ENCODE measurements at regions not wholly inside any gene's neighbourhood (a gene's known extent, or its start where the extent isn't known, plus 50 kb on each side); places are given as distances from the start of the nearest gene placed in this dataset.
"Not testable (repeated sequence)": the region's sequence is repeated elsewhere in the genome, so short reads cannot be mapped to it uniquely, and the experiment has no call there.

- H3K4me1 ChIP-seq (ENCODE audit: control insufficient read depth in 2 of 3, insufficient read depth in 2 of 3, low read depth in 1 of 3, low read length in 3 of 3); H3K9ac ChIP-seq (ENCODE audit: low read length in 3 of 3); H3K4me3 ChIP-seq (ENCODE audit: low read length in 3 of 3); FAIRE-seq; H3K9me3 ChIP-seq (ENCODE audit: control insufficient read depth in 2 of 3, insufficient read depth in 1 of 3, low read length in 3 of 3); H3K27me3 ChIP-seq (ENCODE audit: control insufficient read depth, insufficient read depth, low read length); H3K27ac ChIP-seq (ENCODE audit: low read depth in 2 of 2, low read length in 2 of 2); DNase-seq; intact Hi-C loops (cut with DNase I); H3K36me3 ChIP-seq (ENCODE audit: control insufficient read depth in 2 of 3, insufficient read depth in 3 of 3, low read length in 3 of 3): not testable (repeated sequence)
- TF ChIP-seq, protein P1, sequence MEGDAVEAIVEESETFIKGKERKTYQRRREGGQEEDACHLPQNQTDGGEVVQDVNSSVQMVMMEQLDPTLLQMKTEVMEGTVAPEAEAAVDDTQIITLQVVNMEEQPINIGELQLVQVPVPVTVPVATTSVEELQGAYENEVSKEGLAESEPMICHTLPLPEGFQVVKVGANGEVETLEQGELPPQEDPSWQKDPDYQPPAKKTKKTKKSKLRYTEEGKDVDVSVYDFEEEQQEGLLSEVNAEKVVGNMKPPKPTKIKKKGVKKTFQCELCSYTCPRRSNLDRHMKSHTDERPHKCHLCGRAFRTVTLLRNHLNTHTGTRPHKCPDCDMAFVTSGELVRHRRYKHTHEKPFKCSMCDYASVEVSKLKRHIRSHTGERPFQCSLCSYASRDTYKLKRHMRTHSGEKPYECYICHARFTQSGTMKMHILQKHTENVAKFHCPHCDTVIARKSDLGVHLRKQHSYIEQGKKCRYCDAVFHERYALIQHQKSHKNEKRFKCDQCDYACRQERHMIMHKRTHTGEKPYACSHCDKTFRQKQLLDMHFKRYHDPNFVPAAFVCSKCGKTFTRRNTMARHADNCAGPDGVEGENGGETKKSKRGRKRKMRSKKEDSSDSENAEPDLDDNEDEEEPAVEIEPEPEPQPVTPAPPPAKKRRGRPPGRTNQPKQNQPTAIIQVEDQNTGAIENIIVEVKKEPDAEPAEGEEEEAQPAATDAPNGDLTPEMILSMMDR (IDR thresholded peaks at IDR 0.05; ENCODE audit: borderline replicate concordance, extremely low read depth, insufficient read depth): peak; percentile 32
These were observed 104.3 kb downstream of the PROP1 start for GRCh38 chr5:177891547-177892356.

- H3K9ac ChIP-seq (ENCODE audit: low read length in 3 of 3); H3K9me3 ChIP-seq (ENCODE audit: control insufficient read depth in 2 of 3, insufficient read depth in 1 of 3, low read length in 3 of 3); H3K4me3 ChIP-seq (ENCODE audit: low read length in 3 of 3); H3K27ac ChIP-seq (ENCODE audit: low read depth in 2 of 2, low read length in 2 of 2); H3K36me3 ChIP-seq (ENCODE audit: control insufficient read depth in 2 of 3, insufficient read depth in 3 of 3, low read length in 3 of 3); H3K4me1 ChIP-seq (ENCODE audit: control insufficient read depth in 2 of 3, insufficient read depth in 2 of 3, low read depth in 1 of 3, low read length in 3 of 3); H3K27me3 ChIP-seq (ENCODE audit: control insufficient read depth, insufficient read depth, low read length); intact Hi-C loops (cut with DNase I); FAIRE-seq: not testable (repeated sequence)
- peak in 1 of 5 donors; percentile 3 for DNase-seq
These were observed 100.6 kb upstream of the FAM153A start for GRCh38 chr5:177883295-177883694.

- intact Hi-C loops (cut with DNase I); H3K4me1 ChIP-seq (ENCODE audit: control insufficient read depth in 2 of 3, insufficient read depth in 2 of 3, low read depth in 1 of 3, low read length in 3 of 3); FAIRE-seq; H3K27ac ChIP-seq (ENCODE audit: low read depth in 2 of 2, low read length in 2 of 2); H3K9me3 ChIP-seq (ENCODE audit: control insufficient read depth in 2 of 3, insufficient read depth in 1 of 3, low read length in 3 of 3); H3K9ac ChIP-seq (ENCODE audit: low read length in 3 of 3); H3K36me3 ChIP-seq (ENCODE audit: control insufficient read depth in 2 of 3, insufficient read depth in 3 of 3, low read length in 3 of 3); H3K27me3 ChIP-seq (ENCODE audit: control insufficient read depth, insufficient read depth, low read length): not testable (repeated sequence)
- DNase-seq: peak in 1 of 5 donors; percentile 39
- peak overlapping the region in 1 of 3 donors; percentile 39 for H3K4me3 ChIP-seq (ENCODE audit: low read length in 3 of 3)
These were observed 93.2 kb upstream of the FAM153A start for GRCh38 chr5:177875900-177876238.

- FAIRE-seq (peak; percentile 21), DNase-seq (peak in 2 of 5 donors; percentile 12 to 19)
- H3K4me3 ChIP-seq (ENCODE audit: low read length in 3 of 3); H3K4me1 ChIP-seq (ENCODE audit: control insufficient read depth in 2 of 3, insufficient read depth in 2 of 3, low read depth in 1 of 3, low read length in 3 of 3); H3K9ac ChIP-seq (ENCODE audit: low read length in 3 of 3); intact Hi-C loops (cut with DNase I); H3K27me3 ChIP-seq (ENCODE audit: control insufficient read depth, insufficient read depth, low read length); H3K36me3 ChIP-seq (ENCODE audit: control insufficient read depth in 2 of 3, insufficient read depth in 3 of 3, low read length in 3 of 3); H3K9me3 ChIP-seq (ENCODE audit: control insufficient read depth in 2 of 3, insufficient read depth in 1 of 3, low read length in 3 of 3); H3K27ac ChIP-seq (ENCODE audit: low read depth in 2 of 2, low read length in 2 of 2): not testable (repeated sequence)
These were observed 92.6 kb upstream of the FAM153A start for GRCh38 chr5:177875013-177875899.

GRCh38 chr5:177863822-177864446 is 81.2 kb upstream of the FAM153A start:
- FAIRE-seq: not testable (repeated sequence)

DNA sequence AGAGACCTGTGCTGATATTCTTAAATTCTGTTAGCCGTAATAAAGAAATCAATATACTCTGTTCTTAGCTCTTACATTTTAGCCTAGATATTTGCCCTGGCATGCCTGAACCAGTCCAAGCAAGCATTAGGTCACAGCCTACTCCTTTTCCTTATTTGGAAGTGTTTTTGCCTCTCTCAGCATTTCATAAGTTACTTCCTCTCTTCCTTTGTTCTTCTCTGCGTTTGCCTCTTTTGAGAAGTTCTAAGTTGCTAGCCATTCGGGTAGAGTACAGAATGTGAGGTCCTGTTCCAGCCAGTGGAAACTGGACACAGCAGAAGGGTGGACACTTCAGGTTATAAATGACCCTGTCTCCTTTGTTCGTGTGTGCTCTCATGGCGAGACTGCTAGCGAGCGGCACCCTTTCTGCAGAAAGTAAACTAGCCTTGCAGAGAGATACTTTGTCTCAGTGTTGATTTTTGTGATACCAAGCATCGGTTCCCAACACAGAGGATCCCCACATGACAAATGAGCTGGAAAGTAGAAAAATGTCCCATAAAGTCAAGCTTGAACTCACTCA is 75.0 kb upstream of the FAM153A start:
- H3K4me3 ChIP-seq (ENCODE audit: low read length in 3 of 3); H3K27me3 ChIP-seq (ENCODE audit: control insufficient read depth, insufficient read depth, low read length); DNase-seq; H3K9ac ChIP-seq (ENCODE audit: low read length in 3 of 3); intact Hi-C loops (cut with DNase I); H3K9me3 ChIP-seq (ENCODE audit: control insufficient read depth in 2 of 3, insufficient read depth in 1 of 3, low read length in 3 of 3); H3K36me3 ChIP-seq (ENCODE audit: control insufficient read depth in 2 of 3, insufficient read depth in 3 of 3, low read length in 3 of 3); H3K4me1 ChIP-seq (ENCODE audit: control insufficient read depth in 2 of 3, insufficient read depth in 2 of 3, low read depth in 1 of 3, low read length in 3 of 3); H3K27ac ChIP-seq (ENCODE audit: low read depth in 2 of 2, low read length in 2 of 2); FAIRE-seq: not testable (repeated sequence)

More at GRCh38 chr5:177863822-177864446, 81.2 kb upstream of the FAM153A start:
- DNase-seq; H3K9me3 ChIP-seq (ENCODE audit: control insufficient read depth in 2 of 3, insufficient read depth in 1 of 3, low read length in 3 of 3); H3K4me3 ChIP-seq (ENCODE audit: low read length in 3 of 3); H3K27ac ChIP-seq (ENCODE audit: low read depth in 2 of 2, low read length in 2 of 2); H3K9ac ChIP-seq (ENCODE audit: low read length in 3 of 3); H3K36me3 ChIP-seq (ENCODE audit: control insufficient read depth in 2 of 3, insufficient read depth in 3 of 3, low read length in 3 of 3); intact Hi-C loops (cut with DNase I); H3K27me3 ChIP-seq (ENCODE audit: control insufficient read depth, insufficient read depth, low read length); H3K4me1 ChIP-seq (ENCODE audit: control insufficient read depth in 2 of 3, insufficient read depth in 2 of 3, low read depth in 1 of 3, low read length in 3 of 3): not testable (repeated sequence)

GRCh38 chr5:177856474-177856873 is 73.8 kb upstream of the FAM153A start:
- H3K36me3 ChIP-seq (ENCODE audit: control insufficient read depth in 2 of 3, insufficient read depth in 3 of 3, low read length in 3 of 3); H3K4me3 ChIP-seq (ENCODE audit: low read length in 3 of 3); FAIRE-seq; H3K27me3 ChIP-seq (ENCODE audit: control insufficient read depth, insufficient read depth, low read length); H3K9ac ChIP-seq (ENCODE audit: low read length in 3 of 3); H3K4me1 ChIP-seq (ENCODE audit: control insufficient read depth in 2 of 3, insufficient read depth in 2 of 3, low read depth in 1 of 3, low read length in 3 of 3); H3K9me3 ChIP-seq (ENCODE audit: control insufficient read depth in 2 of 3, insufficient read depth in 1 of 3, low read length in 3 of 3); intact Hi-C loops (cut with DNase I); H3K27ac ChIP-seq (ENCODE audit: low read depth in 2 of 2, low read length in 2 of 2); DNase-seq: not testable (repeated sequence)

Measured in kidney (tissue), 13 donors.